ENCODE measurements at regions not wholly inside any gene's neighbourhood (a gene's known extent, or its start where the extent isn't known, plus 50 kb on each side); places are given as distances from the start of the nearest gene placed in this dataset.

DNA sequence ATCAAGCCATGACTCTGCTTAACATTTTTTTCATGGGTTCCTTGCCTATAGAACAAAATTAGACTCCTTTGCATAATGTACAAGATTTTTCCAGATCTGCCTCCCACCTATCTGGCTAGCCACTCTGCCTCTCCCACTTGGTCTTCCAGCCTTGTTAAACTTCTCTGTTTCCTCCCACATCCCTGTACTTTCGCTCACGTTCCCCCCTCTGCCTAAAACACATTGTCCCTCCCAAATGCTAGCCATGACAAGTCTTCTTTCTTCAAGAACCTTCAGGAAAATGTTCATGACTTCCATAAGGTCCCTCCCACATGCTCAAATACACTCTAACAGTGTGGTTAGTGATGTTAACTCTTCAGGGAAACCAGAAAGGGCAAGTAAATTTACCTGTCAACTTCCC, 214.6 kb downstream of the ADGRA3 start:
- TF ChIP-seq, protein P1, sequence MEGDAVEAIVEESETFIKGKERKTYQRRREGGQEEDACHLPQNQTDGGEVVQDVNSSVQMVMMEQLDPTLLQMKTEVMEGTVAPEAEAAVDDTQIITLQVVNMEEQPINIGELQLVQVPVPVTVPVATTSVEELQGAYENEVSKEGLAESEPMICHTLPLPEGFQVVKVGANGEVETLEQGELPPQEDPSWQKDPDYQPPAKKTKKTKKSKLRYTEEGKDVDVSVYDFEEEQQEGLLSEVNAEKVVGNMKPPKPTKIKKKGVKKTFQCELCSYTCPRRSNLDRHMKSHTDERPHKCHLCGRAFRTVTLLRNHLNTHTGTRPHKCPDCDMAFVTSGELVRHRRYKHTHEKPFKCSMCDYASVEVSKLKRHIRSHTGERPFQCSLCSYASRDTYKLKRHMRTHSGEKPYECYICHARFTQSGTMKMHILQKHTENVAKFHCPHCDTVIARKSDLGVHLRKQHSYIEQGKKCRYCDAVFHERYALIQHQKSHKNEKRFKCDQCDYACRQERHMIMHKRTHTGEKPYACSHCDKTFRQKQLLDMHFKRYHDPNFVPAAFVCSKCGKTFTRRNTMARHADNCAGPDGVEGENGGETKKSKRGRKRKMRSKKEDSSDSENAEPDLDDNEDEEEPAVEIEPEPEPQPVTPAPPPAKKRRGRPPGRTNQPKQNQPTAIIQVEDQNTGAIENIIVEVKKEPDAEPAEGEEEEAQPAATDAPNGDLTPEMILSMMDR (conservative IDR thresholded peaks at IDR 0.05; ENCODE audit: low read length) = no peak
- TF ChIP-seq EZH2phosphoT487 (IDR thresholded peaks at IDR 0.05; ENCODE audit: borderline replicate concordance, low read depth, low read length) = no peak
